Activated naive CD8-positive, alpha-beta T cell treated with anti-CD3 and anti-CD28 coated beads, Interleukin-2, amount 50 U/mL, for 24 hours (primary cell): ENCODE measurements at regions not wholly inside any gene's neighbourhood (a gene's known extent, or its start where the extent isn't known, plus 50 kb on each side); places are given as distances from the start of the nearest gene placed in this dataset.

Source experiments
- ATAC-seq: fragments of 150-1000 bp; cut with Tn5 transposase; one replicate; pipeline ENCODE4 v1.10.0; 2021
- DNase-seq: peaks from one replicate; pipeline ENCODE4 v3.0.0; 2021
- H3K27ac Mint-ChIP-seq: one replicate; pipeline ENCODE4 v1.8.0; 2021; ENCODE audit warnings: mild to moderate bottlenecking, mixed read lengths
- H3K27me3 Mint-ChIP-seq: one replicate; pipeline ENCODE4 v1.8.0; 2021; ENCODE audit warnings: mixed read lengths
- H3K36me3 Mint-ChIP-seq: one replicate; pipeline ENCODE4 v1.8.0; 2021; ENCODE audit warnings: low read depth, mixed read lengths
- H3K4me1 Mint-ChIP-seq: one replicate; pipeline ENCODE4 v1.8.0; 2021; ENCODE audit warnings: mixed read lengths
- H3K4me3 Mint-ChIP-seq: one replicate; pipeline ENCODE4 v1.8.0; 2021; ENCODE audit warnings: mild to moderate bottlenecking, moderate library complexity, mixed read lengths
- H3K9me3 Mint-ChIP-seq: one replicate; pipeline ENCODE4 v1.8.0; 2021; ENCODE audit warnings: mixed read lengths

- no peak overlapping the region for H3K4me3 Mint-ChIP-seq
- H3K36me3 Mint-ChIP-seq: no peaks in the 10 kb centered on the region
- no peak for ATAC-seq
- no peaks in the 10 kb centered on the region for H3K9me3 Mint-ChIP-seq
- DNase-seq: no peak
- peaks cover 2% of the 10 kb centered on the region for H3K27me3 Mint-ChIP-seq
- H3K27ac Mint-ChIP-seq: no peak overlapping the region
- no peaks in the 10 kb centered on the region for H3K4me1 Mint-ChIP-seq
Observed at GRCh38 chr20:40777653-40778052, 88.6 kb upstream of the MAFB start.

- no peaks in the 10 kb centered on the region for H3K9me3 Mint-ChIP-seq
- H3K4me3 Mint-ChIP-seq: no peak overlapping the region
- peaks cover 2% of the 10 kb centered on the region for H3K27me3 Mint-ChIP-seq
- ATAC-seq: no peak
- no peak overlapping the region for H3K27ac Mint-ChIP-seq
- no peaks in the 10 kb centered on the region for H3K36me3 Mint-ChIP-seq
- DNase-seq: no peak
- no peaks in the 10 kb centered on the region for H3K4me1 Mint-ChIP-seq
Observed at GRCh38 chr20:40778894-40779496, 90.0 kb upstream of the MAFB start.

- Mint-ChIP-seq H3K36me3 (no peaks in the 10 kb centered on the region), H3K4me1 (no peaks in the 10 kb centered on the region), H3K27me3 (peaks cover 5% of the 10 kb centered on the region), H3K9me3 (no peaks in the 10 kb centered on the region), H3K27ac (no peak overlapping the region), H3K4me3 (no peak overlapping the region)
- ATAC-seq (no peak), DNase-seq (no peak)
Observed at GRCh38 chr20:40781327-40782042, 92.4 kb upstream of the MAFB start.

GRCh38 chr20:40782043-40782368 lies 93.0 kb upstream of the MAFB start:
- no peak overlapping the region for H3K4me3 Mint-ChIP-seq
- no peak for ATAC-seq
- H3K27me3 Mint-ChIP-seq: peaks cover 8% of the 10 kb centered on the region
- H3K27ac Mint-ChIP-seq: no peak overlapping the region
- no peaks in the 10 kb centered on the region for H3K36me3 Mint-ChIP-seq
- H3K9me3 Mint-ChIP-seq: no peaks in the 10 kb centered on the region
- no peak for DNase-seq
- H3K4me1 Mint-ChIP-seq: no peaks in the 10 kb centered on the region

GRCh38 chr20:40785346-40785745 lies 96.3 kb upstream of the MAFB start:
- no peak overlapping the region for H3K4me3 Mint-ChIP-seq
- DNase-seq: no peak
- ATAC-seq: no peak
- H3K27ac Mint-ChIP-seq: no peak overlapping the region
- no peaks in the 10 kb centered on the region for H3K9me3 Mint-ChIP-seq
- H3K27me3 Mint-ChIP-seq: peaks cover 17% of the 10 kb centered on the region
- no peaks in the 10 kb centered on the region for H3K4me1 Mint-ChIP-seq
- H3K36me3 Mint-ChIP-seq: no peaks in the 10 kb centered on the region

GRCh38 chr20:40786336-40786735 lies 97.3 kb upstream of the MAFB start:
- ATAC-seq: no peak
- no peak overlapping the region for H3K4me3 Mint-ChIP-seq
- no peaks in the 10 kb centered on the region for H3K4me1 Mint-ChIP-seq
- no peak overlapping the region for H3K27ac Mint-ChIP-seq
- H3K27me3 Mint-ChIP-seq: peaks cover 17% of the 10 kb centered on the region
- no peaks in the 10 kb centered on the region for H3K36me3 Mint-ChIP-seq
- H3K9me3 Mint-ChIP-seq: no peaks in the 10 kb centered on the region
- no peak for DNase-seq

GRCh38 chr20:40787941-40788340 lies 98.9 kb upstream of the MAFB start:
- H3K4me1 Mint-ChIP-seq: no peaks in the 10 kb centered on the region
- H3K9me3 Mint-ChIP-seq: no peaks in the 10 kb centered on the region
- DNase-seq (no peak), ATAC-seq (no peak)
- no peak overlapping the region for H3K27ac Mint-ChIP-seq
- H3K27me3 Mint-ChIP-seq: peaks cover 17% of the 10 kb centered on the region
- no peaks in the 10 kb centered on the region for H3K36me3 Mint-ChIP-seq
- H3K4me3 Mint-ChIP-seq: no peak overlapping the region

GRCh38 chr20:40797425-40797824 lies 108.4 kb upstream of the MAFB start:
- Mint-ChIP-seq H3K27me3 (peaks cover 16% of the 10 kb centered on the region), H3K9me3 (no peaks in the 10 kb centered on the region), H3K4me3 (no peak overlapping the region), H3K27ac (no peak overlapping the region), H3K36me3 (no peaks in the 10 kb centered on the region), H3K4me1 (no peaks in the 10 kb centered on the region)
- ATAC-seq (no peak), DNase-seq (no peak)

GRCh38 chr20:40798066-40798465 lies 109.0 kb upstream of the MAFB start:
- H3K27me3 Mint-ChIP-seq: peaks cover 16% of the 10 kb centered on the region

GRCh38 chr20:40802886-40803285 lies 113.8 kb upstream of the MAFB start:
- H3K4me3 Mint-ChIP-seq: no peak overlapping the region
- H3K27me3 Mint-ChIP-seq: peaks cover 5% of the 10 kb centered on the region
- no peaks in the 10 kb centered on the region for H3K4me1 Mint-ChIP-seq
- DNase-seq (no peak), ATAC-seq (no peak)
- H3K27ac Mint-ChIP-seq: no peak overlapping the region
- no peaks in the 10 kb centered on the region for H3K36me3 Mint-ChIP-seq
- no peaks in the 10 kb centered on the region for H3K9me3 Mint-ChIP-seq

More at GRCh38 chr20:40798066-40798465, 109.0 kb upstream of the MAFB start:
- no peak overlapping the region for H3K27ac Mint-ChIP-seq
- ATAC-seq (no peak), DNase-seq (no peak)
- no peaks in the 10 kb centered on the region for H3K36me3 Mint-ChIP-seq
- no peak overlapping the region for H3K4me3 Mint-ChIP-seq
- no peaks in the 10 kb centered on the region for H3K4me1 Mint-ChIP-seq
- no peaks in the 10 kb centered on the region for H3K9me3 Mint-ChIP-seq

- ATAC-seq (no peak), DNase-seq (no peak)
- Mint-ChIP-seq H3K4me1 (no peaks in the 10 kb centered on the region), H3K27ac (no peak overlapping the region), H3K27me3 (peaks cover 5% of the 10 kb centered on the region), H3K36me3 (no peaks in the 10 kb centered on the region), H3K4me3 (no peak overlapping the region), H3K9me3 (no peaks in the 10 kb centered on the region)
Observed at GRCh38 chr20:40803381-40803780, 114.3 kb upstream of the MAFB start.

GRCh38 chr20:40805592-40805991 lies 116.6 kb upstream of the MAFB start:
- Mint-ChIP-seq H3K4me1 (no peaks in the 10 kb centered on the region), H3K4me3 (no peak overlapping the region), H3K9me3 (no peaks in the 10 kb centered on the region), H3K36me3 (no peaks in the 10 kb centered on the region), H3K27ac (no peak overlapping the region), H3K27me3 (peaks cover 5% of the 10 kb centered on the region)
- no peak for ATAC-seq
- no peak for DNase-seq

- ATAC-seq (no peak), DNase-seq (no peak)
- no peaks in the 10 kb centered on the region for H3K4me1 Mint-ChIP-seq
- H3K36me3 Mint-ChIP-seq: no peaks in the 10 kb centered on the region
- H3K9me3 Mint-ChIP-seq: no peaks in the 10 kb centered on the region
- H3K27ac Mint-ChIP-seq: no peak overlapping the region
- H3K27me3 Mint-ChIP-seq: peaks cover 5% of the 10 kb centered on the region
- H3K4me3 Mint-ChIP-seq: no peak overlapping the region
Observed at GRCh38 chr20:40806929-40807820, 118.1 kb upstream of the MAFB start.

GRCh38 chr20:40807821-40808170 lies 118.8 kb upstream of the MAFB start:
- Mint-ChIP-seq H3K27ac (no peak overlapping the region), H3K9me3 (no peaks in the 10 kb centered on the region), H3K4me1 (no peaks in the 10 kb centered on the region), H3K36me3 (no peaks in the 10 kb centered on the region), H3K27me3 (peaks cover 5% of the 10 kb centered on the region), H3K4me3 (no peak overlapping the region)
- ATAC-seq: no peak
- no peak for DNase-seq

GRCh38 chr20:40808936-40809335 lies 119.9 kb upstream of the MAFB start:
- no peak overlapping the region for H3K4me3 Mint-ChIP-seq
- H3K27me3 Mint-ChIP-seq: peaks cover 5% of the 10 kb centered on the region
- H3K9me3 Mint-ChIP-seq: no peaks in the 10 kb centered on the region
- no peak for ATAC-seq
- H3K36me3 Mint-ChIP-seq: no peaks in the 10 kb centered on the region
- no peak overlapping the region for H3K27ac Mint-ChIP-seq
- no peaks in the 10 kb centered on the region for H3K4me1 Mint-ChIP-seq
- DNase-seq: no peak
